AG04450 (cell line): ENCODE measurements at regions not wholly inside any gene's neighbourhood (a gene's known extent, or its start where the extent isn't known, plus 50 kb on each side); places are given as distances from the start of the nearest gene placed in this dataset.

Experiments used
- CTCF ChIA-PET: fragments of 300-600, 350-600 bp; formaldehyde crosslinking; extraction: SDS; loops from one replicate; lab custom pipeline; 2022; ENCODE audit warnings: antibody characterized with exemption, inconsistent platforms; lab: Charles Lee
- POLR2A ChIA-PET: fragments of 350-600 bp; formaldehyde crosslinking; extraction: SDS; loops from one replicate; lab custom pipeline; 2021; ENCODE audit warnings: antibody characterized with exemption, inconsistent platforms; lab: Yijun Ruan, JAX
- DNase-seq: peaks from one replicate; pipeline ENCODE4 v3.0.0-alpha.2; 2011; ENCODE audit warnings: low read depth, low spot score
- H3K27ac ChIP-seq: one replicate; pipeline ENCODE4 v1.5.1; 2012; ENCODE audit warnings: low read depth, low read length, control low read depth
- H3K27me3 ChIP-seq: one replicate; pipeline ENCODE4 v1.6.0; 2012; ENCODE audit warnings: low read length; ENCODE audit not compliant: control insufficient read depth, insufficient read depth
- H3K4me3 ChIP-seq: 2 replicates; pipeline ENCODE4 v1.5.1; 2011; ENCODE audit warnings: mild to moderate bottlenecking, low read depth, low read length, control low read depth
- H3K9me3 ChIP-seq: 2 replicates; pipeline ENCODE4 v1.5.1; 2012; ENCODE audit warnings: low read length; ENCODE audit not compliant: control insufficient read depth, insufficient read depth
- TF ChIP-seq, protein P1 (sequence below): IDR thresholded peaks from 2 replicates; pipeline ENCODE4 v1.5.1; 2011; ENCODE audit warnings: low read depth, low read length, control low read depth, inconsistent platforms

DNA sequence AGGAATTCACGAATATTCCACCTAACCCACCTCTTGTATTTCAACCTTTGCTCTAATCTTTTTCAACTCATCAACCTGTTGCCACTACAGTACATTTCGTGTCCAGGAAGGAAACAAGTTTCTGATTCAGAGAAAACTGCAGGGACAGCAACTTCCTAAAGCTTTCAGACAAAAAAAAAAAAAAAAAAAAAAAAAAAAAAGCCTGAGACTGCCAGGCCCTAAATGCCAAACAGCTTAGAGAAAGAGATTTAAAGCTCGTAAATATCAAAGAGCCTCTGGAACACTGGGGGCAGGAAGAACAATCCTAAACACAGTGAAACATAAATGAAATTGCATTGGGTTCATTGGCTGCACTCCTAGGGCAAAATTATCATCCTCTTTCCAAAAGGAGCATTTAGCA, 411.2 kb upstream of the SPTLC3 start:
- Histone ChIP-seq H3K27ac (no peak overlapping the region), H3K4me3 (no peak overlapping the region), H3K9me3 (peaks cover 11% of the 10 kb centered on the region; the same call in 1 of the 2 replicates), H3K27me3 (no peaks in the 10 kb centered on the region)
- TF ChIP-seq, protein P1, sequence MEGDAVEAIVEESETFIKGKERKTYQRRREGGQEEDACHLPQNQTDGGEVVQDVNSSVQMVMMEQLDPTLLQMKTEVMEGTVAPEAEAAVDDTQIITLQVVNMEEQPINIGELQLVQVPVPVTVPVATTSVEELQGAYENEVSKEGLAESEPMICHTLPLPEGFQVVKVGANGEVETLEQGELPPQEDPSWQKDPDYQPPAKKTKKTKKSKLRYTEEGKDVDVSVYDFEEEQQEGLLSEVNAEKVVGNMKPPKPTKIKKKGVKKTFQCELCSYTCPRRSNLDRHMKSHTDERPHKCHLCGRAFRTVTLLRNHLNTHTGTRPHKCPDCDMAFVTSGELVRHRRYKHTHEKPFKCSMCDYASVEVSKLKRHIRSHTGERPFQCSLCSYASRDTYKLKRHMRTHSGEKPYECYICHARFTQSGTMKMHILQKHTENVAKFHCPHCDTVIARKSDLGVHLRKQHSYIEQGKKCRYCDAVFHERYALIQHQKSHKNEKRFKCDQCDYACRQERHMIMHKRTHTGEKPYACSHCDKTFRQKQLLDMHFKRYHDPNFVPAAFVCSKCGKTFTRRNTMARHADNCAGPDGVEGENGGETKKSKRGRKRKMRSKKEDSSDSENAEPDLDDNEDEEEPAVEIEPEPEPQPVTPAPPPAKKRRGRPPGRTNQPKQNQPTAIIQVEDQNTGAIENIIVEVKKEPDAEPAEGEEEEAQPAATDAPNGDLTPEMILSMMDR = no peak
- DNase-seq = no peak
- POLR2A ChIA-PET = no interaction called here
- CTCF ChIA-PET = no interaction called here

GRCh38 chr20:12598894-12599293, 409.9 kb upstream of the SPTLC3 start:
- H3K27me3 ChIP-seq = no peaks in the 10 kb centered on the region
- no peak overlapping the region for H3K4me3 ChIP-seq
- POLR2A ChIA-PET = no interaction called here
- TF ChIP-seq, protein P1 = no peak
- DNase-seq = no peak
- peaks cover 11% of the 10 kb centered on the region; the same call in 1 of the 2 replicates for H3K9me3 ChIP-seq
- no peak overlapping the region for H3K27ac ChIP-seq
- CTCF ChIA-PET = no interaction called here

DNA sequence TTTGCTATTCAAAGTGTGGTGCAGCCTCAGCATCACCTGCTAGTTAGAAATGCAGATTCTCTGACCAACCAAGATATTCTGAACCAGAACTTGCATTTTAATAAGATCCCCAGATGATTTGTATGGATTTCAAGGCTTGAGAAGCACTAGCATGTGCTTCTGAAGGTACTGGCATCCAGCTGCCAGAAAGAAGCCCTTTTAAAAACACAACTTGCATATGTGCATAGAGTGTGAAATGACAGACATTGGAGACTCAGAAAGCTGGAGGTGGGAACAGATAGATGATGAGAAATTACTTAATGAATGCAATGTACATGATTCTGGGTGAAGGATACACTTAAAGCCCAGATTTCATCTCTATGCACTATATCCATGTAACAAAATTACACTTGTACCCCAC, 409.3 kb upstream of the SPTLC3 start:
- POLR2A ChIA-PET = no interaction called here
- no peaks in the 10 kb centered on the region for H3K27me3 ChIP-seq
- TF ChIP-seq, protein P1 = no peak
- CTCF ChIA-PET = no interaction called here
- H3K4me3 ChIP-seq = no peak overlapping the region
- no peak overlapping the region for H3K27ac ChIP-seq
- peaks cover 14% of the 10 kb centered on the region; the same call in 1 of the 2 replicates for H3K9me3 ChIP-seq
- DNase-seq = no peak

DNA sequence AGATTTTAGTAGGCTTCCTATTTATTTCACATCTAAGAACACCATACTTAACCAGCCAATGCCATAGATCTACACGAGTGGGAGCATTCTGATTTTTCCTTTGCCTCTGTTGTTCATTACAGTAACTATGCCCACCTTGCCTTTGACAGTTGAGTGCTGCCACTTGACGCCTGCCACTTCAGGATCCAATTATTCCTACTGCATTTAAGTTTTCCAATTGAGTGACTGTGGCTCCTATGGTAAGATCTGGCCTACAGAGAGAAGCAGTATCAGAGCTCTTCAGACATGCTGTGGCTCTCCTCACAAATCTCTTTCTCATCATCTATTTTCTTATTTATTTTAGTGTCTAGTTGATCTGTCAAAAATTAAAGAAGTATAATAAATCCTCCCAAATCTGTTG, 403.0 kb upstream of the SPTLC3 start:
- Histone ChIP-seq H3K9me3 (peaks cover 10% of the 10 kb centered on the region; the same call in 1 of the 2 replicates), H3K4me3 (no peak overlapping the region), H3K27ac (no peak overlapping the region), H3K27me3 (no peaks in the 10 kb centered on the region)
- no peak for DNase-seq
- ChIA-PET POLR2A (no interaction called here), CTCF (no interaction called here)
- TF ChIP-seq, protein P1 = no peak

DNA sequence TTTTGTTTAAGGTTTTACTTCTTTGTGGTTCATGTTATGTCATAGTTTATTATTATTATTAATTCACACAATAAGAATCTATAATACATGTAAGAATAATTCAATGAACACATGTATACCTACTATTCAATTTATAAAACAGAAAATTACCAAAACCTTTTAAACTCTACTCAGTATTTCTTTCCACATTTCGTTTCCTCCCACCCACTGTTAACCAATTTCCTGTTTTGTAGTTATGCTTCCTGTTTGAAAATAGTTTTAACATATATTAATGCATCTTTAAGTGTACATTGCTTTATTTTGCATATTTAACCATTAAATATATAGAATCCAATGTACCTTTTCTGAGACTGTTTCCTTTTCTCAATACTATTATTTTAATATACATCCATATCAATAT, 397.9 kb upstream of the SPTLC3 start:
- Histone ChIP-seq H3K4me3 (no peak overlapping the region), H3K9me3 (no peaks in the 10 kb centered on the region; the same call in 1 of the 2 replicates), H3K27ac (no peak overlapping the region), H3K27me3 (no peaks in the 10 kb centered on the region)
- ChIA-PET CTCF (no interaction called here), POLR2A (no interaction called here)
- no peak for DNase-seq
- TF ChIP-seq, protein P1 = no peak
